Osteocyte (in vitro differentiated cells): ENCODE measurements at regions not wholly inside any gene's neighbourhood (a gene's known extent, or its start where the extent isn't known, plus 50 kb on each side); places are given as distances from the start of the nearest gene placed in this dataset.

Source experiments
- DNase-seq: peaks from one replicate; pipeline ENCODE4 v3.0.0; 2021; ENCODE audit warnings: mixed read lengths; ENCODE audit not compliant: unreplicated experiment; ENCODE audit errors: extremely low spot score
- H3K27ac Mint-ChIP-seq: one replicate; pipeline ENCODE4 v1.8.0; 2021; ENCODE audit warnings: mild to moderate bottlenecking, mixed read lengths; ENCODE audit not compliant: unreplicated experiment
- H3K27me3 Mint-ChIP-seq: one replicate; pipeline ENCODE4 v1.8.0; 2021; ENCODE audit warnings: mixed read lengths; ENCODE audit not compliant: unreplicated experiment
- H3K36me3 Mint-ChIP-seq: one replicate; pipeline ENCODE4 v1.8.0; 2021; ENCODE audit warnings: mixed read lengths; ENCODE audit not compliant: unreplicated experiment
- H3K4me1 Mint-ChIP-seq: one replicate; pipeline ENCODE4 v1.8.0; 2021; ENCODE audit warnings: mixed read lengths; ENCODE audit not compliant: unreplicated experiment
- H3K4me3 Mint-ChIP-seq: one replicate; pipeline ENCODE4 v1.8.0; 2021; ENCODE audit warnings: mild to moderate bottlenecking, moderate library complexity, mixed read lengths; ENCODE audit not compliant: unreplicated experiment
- H3K9me3 Mint-ChIP-seq: one replicate; pipeline ENCODE4 v1.8.0; 2021; ENCODE audit warnings: mixed read lengths; ENCODE audit not compliant: unreplicated experiment
- TF ChIP-seq, protein P1 (sequence below): fragments of 200-600 bp; sonication (generic); IDR thresholded peaks from 2 replicates; pipeline ENCODE4 v1.5.0; 2021; ENCODE audit warnings: antibody characterized with exemption, mild to moderate bottlenecking, moderate library complexity

DNA sequence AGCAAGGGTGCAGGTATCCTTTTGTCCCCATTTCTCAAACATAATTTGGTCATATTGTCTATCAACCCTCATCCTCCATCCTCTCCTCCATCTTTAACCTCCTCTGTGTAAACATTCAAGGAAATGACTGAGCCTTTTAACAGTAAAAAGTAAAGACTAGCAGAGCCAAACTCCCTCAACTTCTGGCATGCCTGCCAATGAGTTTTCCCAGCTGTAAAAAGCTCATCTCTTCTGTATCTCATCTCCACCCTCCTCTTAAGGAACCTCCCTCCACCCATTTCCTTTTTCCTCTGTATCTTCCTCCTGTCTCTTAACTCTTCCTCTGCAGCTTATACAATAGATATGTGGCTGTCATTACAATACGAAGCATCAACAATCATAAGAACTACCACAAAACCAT lies 76.9 kb upstream of the PSMD7 start:
- peaks cover 17% of the 10 kb centered on the region for H3K27me3 Mint-ChIP-seq
- TF ChIP-seq, protein P1, sequence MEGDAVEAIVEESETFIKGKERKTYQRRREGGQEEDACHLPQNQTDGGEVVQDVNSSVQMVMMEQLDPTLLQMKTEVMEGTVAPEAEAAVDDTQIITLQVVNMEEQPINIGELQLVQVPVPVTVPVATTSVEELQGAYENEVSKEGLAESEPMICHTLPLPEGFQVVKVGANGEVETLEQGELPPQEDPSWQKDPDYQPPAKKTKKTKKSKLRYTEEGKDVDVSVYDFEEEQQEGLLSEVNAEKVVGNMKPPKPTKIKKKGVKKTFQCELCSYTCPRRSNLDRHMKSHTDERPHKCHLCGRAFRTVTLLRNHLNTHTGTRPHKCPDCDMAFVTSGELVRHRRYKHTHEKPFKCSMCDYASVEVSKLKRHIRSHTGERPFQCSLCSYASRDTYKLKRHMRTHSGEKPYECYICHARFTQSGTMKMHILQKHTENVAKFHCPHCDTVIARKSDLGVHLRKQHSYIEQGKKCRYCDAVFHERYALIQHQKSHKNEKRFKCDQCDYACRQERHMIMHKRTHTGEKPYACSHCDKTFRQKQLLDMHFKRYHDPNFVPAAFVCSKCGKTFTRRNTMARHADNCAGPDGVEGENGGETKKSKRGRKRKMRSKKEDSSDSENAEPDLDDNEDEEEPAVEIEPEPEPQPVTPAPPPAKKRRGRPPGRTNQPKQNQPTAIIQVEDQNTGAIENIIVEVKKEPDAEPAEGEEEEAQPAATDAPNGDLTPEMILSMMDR = no peak
- no peak overlapping the region for H3K4me3 Mint-ChIP-seq
- DNase-seq = no peak
- H3K27ac Mint-ChIP-seq = no peak overlapping the region
- no peaks in the 10 kb centered on the region for H3K9me3 Mint-ChIP-seq
- H3K4me1 Mint-ChIP-seq = no peaks in the 10 kb centered on the region
- no peaks in the 10 kb centered on the region for H3K36me3 Mint-ChIP-seq

DNA sequence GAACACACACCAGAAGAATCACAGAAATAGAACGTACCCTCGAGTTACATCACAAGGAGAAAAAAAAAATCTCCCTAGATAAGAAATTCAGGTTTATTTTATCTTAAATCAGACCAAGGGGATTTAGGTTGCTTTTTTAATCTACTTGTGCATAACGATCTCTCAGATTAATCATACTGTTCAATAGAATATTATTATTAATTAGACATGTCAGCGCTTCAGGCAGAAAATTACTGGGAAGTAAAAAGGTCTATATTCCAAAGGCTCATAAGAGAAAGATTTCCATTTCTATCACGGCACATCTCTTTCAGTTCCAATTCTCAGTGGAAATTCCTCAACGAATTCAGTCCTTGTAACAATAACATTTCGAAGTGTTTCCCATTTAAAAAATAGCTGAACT lies 77.7 kb upstream of the PSMD7 start:
- Mint-ChIP-seq H3K4me1 (no peaks in the 10 kb centered on the region), H3K4me3 (no peak overlapping the region)

DNA sequence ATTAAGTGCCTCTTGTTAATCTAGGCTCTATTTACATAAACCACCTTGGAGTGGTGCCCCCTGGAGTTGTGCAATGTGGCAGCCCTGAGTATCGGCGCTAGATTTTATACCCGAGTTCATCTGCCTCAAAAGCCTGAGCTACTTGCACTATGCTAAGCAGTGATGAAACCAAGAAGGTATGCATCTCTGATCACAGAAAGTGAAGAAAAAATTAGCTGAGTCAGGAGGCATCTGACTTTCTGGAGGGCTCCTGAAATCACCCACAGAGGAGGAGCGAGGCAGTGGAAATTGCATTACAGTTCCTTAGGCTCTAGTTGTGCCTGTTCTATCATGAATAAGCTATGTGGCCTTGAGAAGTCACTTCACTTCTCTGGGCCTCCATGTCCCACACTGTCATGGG lies 80.3 kb upstream of the PSMD7 start:
- H3K36me3 Mint-ChIP-seq = no peaks in the 10 kb centered on the region
- H3K27me3 Mint-ChIP-seq = peaks cover 18% of the 10 kb centered on the region
- TF ChIP-seq, protein P1 = no peak
- no peaks in the 10 kb centered on the region for H3K9me3 Mint-ChIP-seq
- H3K4me3 Mint-ChIP-seq = no peak overlapping the region
- DNase-seq = no peak
- H3K27ac Mint-ChIP-seq = no peak overlapping the region
- H3K4me1 Mint-ChIP-seq = no peaks in the 10 kb centered on the region

More for the DNA sequence above, 77.7 kb upstream of the PSMD7 start:
- Mint-ChIP-seq H3K36me3 (no peaks in the 10 kb centered on the region), H3K9me3 (no peaks in the 10 kb centered on the region), H3K27me3 (peaks cover 17% of the 10 kb centered on the region), H3K27ac (no peak overlapping the region)
- no peak for DNase-seq
- TF ChIP-seq, protein P1 = no peak

DNA sequence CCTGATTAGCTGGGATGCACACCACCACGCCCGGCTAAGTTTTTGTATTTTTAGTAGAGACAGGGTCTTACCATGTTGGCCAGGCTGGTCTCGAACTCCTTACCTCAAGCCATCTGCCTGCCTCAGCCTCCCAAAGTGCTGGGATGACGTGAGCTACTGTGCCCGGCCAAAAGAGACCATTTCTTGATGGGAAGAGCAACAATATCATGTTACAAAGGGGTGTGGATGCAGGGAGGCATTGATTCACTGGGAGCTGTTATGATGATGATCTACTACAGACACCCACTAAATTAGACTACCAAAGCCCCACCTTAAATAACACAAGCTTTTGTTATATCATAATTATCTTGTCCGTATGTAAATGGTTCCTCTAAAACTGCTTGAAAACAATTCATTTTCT lies 81.4 kb upstream of the PSMD7 start:
- no peaks in the 10 kb centered on the region for H3K4me1 Mint-ChIP-seq
- DNase-seq = no peak
- H3K9me3 Mint-ChIP-seq = no peaks in the 10 kb centered on the region
- no peak overlapping the region for H3K4me3 Mint-ChIP-seq
- H3K36me3 Mint-ChIP-seq = no peaks in the 10 kb centered on the region
- TF ChIP-seq, protein P1 = no peak
- H3K27me3 Mint-ChIP-seq = peaks cover 23% of the 10 kb centered on the region
- H3K27ac Mint-ChIP-seq = no peak overlapping the region

DNA sequence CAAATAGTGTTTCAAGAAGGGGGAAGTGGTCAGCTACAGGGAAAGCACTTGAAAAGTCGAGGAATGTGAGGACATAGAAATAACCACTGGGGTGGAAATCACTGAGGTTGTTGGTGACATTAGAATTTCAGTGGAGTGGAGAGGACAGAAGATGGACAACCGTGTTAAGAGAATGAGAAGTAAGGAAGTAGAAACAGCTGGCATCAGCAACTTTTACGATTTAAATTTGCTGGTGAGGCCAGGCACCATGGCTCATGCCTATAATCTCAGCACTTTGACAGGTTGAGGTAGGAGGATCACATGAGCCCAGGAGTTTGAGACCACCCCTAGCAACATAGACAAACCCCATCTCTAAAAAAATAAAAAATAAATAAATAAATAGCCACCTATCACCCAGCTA lies 83.2 kb upstream of the PSMD7 start:
- no peak for DNase-seq
- H3K4me1 Mint-ChIP-seq = no peaks in the 10 kb centered on the region
- TF ChIP-seq, protein P1 = no peak
- no peaks in the 10 kb centered on the region for H3K9me3 Mint-ChIP-seq
- H3K27ac Mint-ChIP-seq = no peak overlapping the region
- no peaks in the 10 kb centered on the region for H3K36me3 Mint-ChIP-seq
- no peak overlapping the region for H3K4me3 Mint-ChIP-seq
- H3K27me3 Mint-ChIP-seq = peaks cover 16% of the 10 kb centered on the region
